Subcutaneous abdominal adipose tissue (tissue), 5 donors: ENCODE measurements at regions not wholly inside any gene's neighbourhood (a gene's known extent, or its start where the extent isn't known, plus 50 kb on each side); places are given as distances from the start of the nearest gene placed in this dataset.

Experiments
- H3K27ac ChIP-seq: one replicate; pipeline ENCODE4 v1.7.0; 2013; ENCODE audit warnings: low read depth, mild to moderate bottlenecking, inconsistent platforms, low read length, moderate library complexity
- H3K27me3 ChIP-seq, 5 donors: one replicate each; pipeline ENCODE4 v1.7.0; 2013; ENCODE audit warnings: low read length in 5 of 5, inconsistent platforms in 1 of 5; ENCODE audit not compliant: control insufficient read depth in 5 of 5, insufficient read depth in 4 of 5
- H3K36me3 ChIP-seq, 5 donors: one replicate each; pipeline ENCODE4 v1.7.0; 2013; ENCODE audit warnings: low read length in 5 of 5; ENCODE audit not compliant: control insufficient read depth in 5 of 5, insufficient read depth in 5 of 5
- H3K4me1 ChIP-seq, 5 donors: one replicate each; pipeline ENCODE4 v1.7.0; 2013; ENCODE audit warnings: low read length in 5 of 5, mild to moderate bottlenecking in 3 of 5, moderate library complexity in 1 of 5; ENCODE audit not compliant: control insufficient read depth in 5 of 5, insufficient read depth in 5 of 5
- H3K4me3 ChIP-seq, 5 donors: one replicate each; pipeline ENCODE4 v1.7.0; 2013; ENCODE audit warnings: low read length in 5 of 5, low read depth in 1 of 5
- H3K9ac ChIP-seq, 5 donors: one replicate each; pipeline ENCODE4 v1.7.0; 2013; ENCODE audit warnings: low read length in 5 of 5, mild to moderate bottlenecking in 4 of 5, moderate library complexity in 3 of 5
- H3K9me3 ChIP-seq, 5 donors: one replicate each; pipeline ENCODE4 v1.7.0; 2013; ENCODE audit warnings: low read length in 5 of 5; ENCODE audit not compliant: control insufficient read depth in 5 of 5
- donor health status: healthy.
- donor health status: healthy.
- donor health status: healthy.
- donor health status: healthy.
- donor health status: healthy.

DNA sequence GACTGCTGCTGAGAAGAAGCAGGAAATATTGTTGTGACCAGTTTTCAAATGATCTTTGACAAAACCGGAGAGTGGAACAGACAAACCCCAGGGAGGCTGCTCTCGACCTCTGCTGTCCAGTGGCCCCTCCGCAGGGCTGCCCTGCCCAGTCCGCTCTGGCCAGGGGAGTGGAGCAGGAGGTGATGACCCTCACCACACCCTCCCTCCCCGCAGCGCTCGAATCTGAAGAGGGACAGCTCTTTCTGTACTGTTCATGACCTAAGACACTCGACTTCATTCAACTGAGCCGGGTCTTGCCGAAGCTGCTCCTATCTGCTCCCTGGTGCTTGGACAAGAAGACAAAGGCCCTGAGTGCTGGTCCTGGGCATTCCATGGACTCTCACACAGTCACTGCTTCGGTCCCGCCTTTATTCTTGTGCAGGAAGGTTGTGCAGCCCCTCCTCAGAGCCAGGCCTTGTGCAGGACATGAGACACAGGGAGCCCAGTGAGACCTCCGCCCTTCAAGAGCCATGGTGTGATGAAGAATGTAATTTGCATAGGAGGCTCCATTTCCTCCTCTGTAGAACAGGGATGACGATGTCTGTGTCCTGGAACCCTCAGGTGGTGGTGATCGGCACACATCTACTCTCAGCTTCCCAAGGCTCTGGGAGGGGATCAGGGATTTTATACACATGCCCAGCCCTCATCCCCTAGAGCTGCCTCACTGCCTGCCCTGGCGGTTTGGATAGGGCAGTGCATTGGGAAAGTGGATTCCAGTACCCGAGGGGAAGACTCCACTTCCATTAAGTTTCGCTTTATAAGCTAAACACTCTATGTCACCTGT lies 97.1 kb upstream of the PRR20G start:
- Histone ChIP-seq H3K4me3 (no peak overlapping the region), H3K27ac (no peak overlapping the region)

DNA sequence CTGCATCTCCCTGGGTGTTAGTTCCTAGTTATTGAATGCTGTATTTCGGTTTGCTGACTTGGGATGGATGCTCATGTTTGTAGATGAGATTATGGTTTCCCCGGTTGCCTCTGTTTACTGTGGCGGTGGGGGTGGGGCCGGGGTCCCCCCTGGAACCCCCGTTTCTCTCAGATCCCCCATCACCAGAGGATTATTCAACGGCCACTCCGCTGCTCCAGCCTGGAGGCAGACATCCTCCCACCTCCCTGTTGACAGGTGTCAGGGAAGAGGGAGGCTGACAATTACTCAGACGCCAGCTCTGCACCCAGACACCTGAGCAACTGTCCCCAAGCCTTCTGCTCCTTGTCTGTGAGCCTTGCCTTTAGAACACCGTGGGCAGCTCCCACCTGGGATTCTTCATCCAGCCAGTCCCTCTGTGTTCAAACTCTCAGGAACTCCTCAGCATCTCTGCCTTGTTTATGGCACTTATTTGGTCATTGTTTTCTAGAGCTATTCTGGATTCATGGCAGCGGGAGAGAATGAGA lies 95.9 kb upstream of the PRR20G start:
- Histone ChIP-seq H3K4me1 (no peaks in the 10 kb centered on the region), H3K9me3 (peaks cover 3 to 15% (median 9%) of the 10 kb centered on the region in 5 donors), H3K9ac (no peak overlapping the region), H3K27ac (no peak overlapping the region), H3K27me3 (peaks cover 0 to 13% (median 9%) of the 10 kb centered on the region in 5 donors), H3K4me3 (no peak overlapping the region), H3K36me3 (no peaks in the 10 kb centered on the region)

More for the DNA sequence above, 97.1 kb upstream of the PRR20G start:
- H3K27me3 ChIP-seq = peaks cover 0 to 18% (median 13%) of the 10 kb centered on the region in 5 donors
- peaks cover 3 to 15% (median 9%) of the 10 kb centered on the region in 5 donors for H3K9me3 ChIP-seq
- H3K9ac ChIP-seq = no peak overlapping the region
- no peaks in the 10 kb centered on the region for H3K4me1 ChIP-seq
- no peaks in the 10 kb centered on the region for H3K36me3 ChIP-seq

- Histone ChIP-seq H3K4me1 (no peaks in the 10 kb centered on the region), H3K27me3 (peaks cover 0 to 5% (median 0%) of the 10 kb centered on the region in 5 donors), H3K36me3 (no peaks in the 10 kb centered on the region), H3K27ac (no peak overlapping the region), H3K9me3 (peaks cover 3 to 21% (median 19%) of the 10 kb centered on the region in 5 donors), H3K9ac (no peak overlapping the region), H3K4me3 (no peak overlapping the region)
These were observed 90.2 kb upstream of the PRR20G start for GRCh38 chr3:127377801-127378655.

GRCh38 chr3:127375151-127375930 lies 87.5 kb upstream of the PRR20G start:
- Histone ChIP-seq H3K27ac (no peak overlapping the region), H3K9me3 (peaks cover 0 to 11% (median 8%) of the 10 kb centered on the region in 5 donors), H3K4me3 (no peak overlapping the region), H3K36me3 (no peaks in the 10 kb centered on the region), H3K4me1 (no peaks in the 10 kb centered on the region), H3K9ac (no peak overlapping the region), H3K27me3 (peaks cover 4 to 16% (median 9%) of the 10 kb centered on the region in 5 donors)

GRCh38 chr3:127374086-127375010 lies 86.5 kb upstream of the PRR20G start:
- Histone ChIP-seq H3K36me3 (no peaks in the 10 kb centered on the region), H3K27ac (no peak overlapping the region), H3K27me3 (peaks cover 9 to 16% (median 12%) of the 10 kb centered on the region in 5 donors), H3K4me1 (no peaks in the 10 kb centered on the region), H3K9ac (no peak overlapping the region), H3K9me3 (peaks cover 0 to 11% (median 8%) of the 10 kb centered on the region in 5 donors), H3K4me3 (no peak overlapping the region)

DNA sequence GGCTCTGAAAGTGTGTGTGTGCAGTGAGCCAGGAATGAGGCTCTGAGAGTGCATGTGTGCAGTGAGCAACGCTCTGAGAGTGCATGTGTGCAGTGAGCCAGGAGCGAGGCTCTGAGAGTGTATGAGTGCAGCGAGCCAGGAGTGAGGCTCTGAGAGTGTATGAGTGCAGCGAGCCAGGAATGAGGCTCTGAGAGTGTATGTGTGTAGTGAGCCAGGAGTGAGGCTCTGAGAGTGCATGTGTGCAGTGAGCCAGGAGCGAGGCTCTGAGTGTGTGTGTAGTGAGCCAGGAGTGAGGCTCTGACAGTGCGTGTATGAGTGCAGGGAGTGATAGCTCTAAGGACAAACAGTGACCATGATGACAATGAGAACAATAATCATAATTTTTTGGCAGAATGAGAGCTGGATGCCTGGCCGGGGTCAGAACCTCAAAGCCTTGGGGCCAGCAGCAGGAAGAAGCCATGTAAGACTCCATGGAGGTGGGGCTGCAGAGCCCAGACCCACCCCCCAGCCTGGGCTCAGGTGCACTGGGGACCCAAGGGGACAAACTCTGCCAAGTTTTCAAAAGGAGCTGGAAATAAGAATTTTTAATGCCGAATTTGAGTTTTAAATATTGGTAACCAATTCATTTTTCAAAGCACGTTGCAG lies 85.7 kb upstream of the PRR20G start:
- H3K4me3 ChIP-seq = no peak overlapping the region
- no peaks in the 10 kb centered on the region for H3K36me3 ChIP-seq
- peaks cover 0 to 11% (median 8%) of the 10 kb centered on the region in 5 donors for H3K9me3 ChIP-seq
- peaks cover 9 to 20% (median 13%) of the 10 kb centered on the region in 5 donors for H3K27me3 ChIP-seq
- no peak overlapping the region for H3K27ac ChIP-seq
- H3K4me1 ChIP-seq = no peaks in the 10 kb centered on the region
- no peak overlapping the region for H3K9ac ChIP-seq

DNA sequence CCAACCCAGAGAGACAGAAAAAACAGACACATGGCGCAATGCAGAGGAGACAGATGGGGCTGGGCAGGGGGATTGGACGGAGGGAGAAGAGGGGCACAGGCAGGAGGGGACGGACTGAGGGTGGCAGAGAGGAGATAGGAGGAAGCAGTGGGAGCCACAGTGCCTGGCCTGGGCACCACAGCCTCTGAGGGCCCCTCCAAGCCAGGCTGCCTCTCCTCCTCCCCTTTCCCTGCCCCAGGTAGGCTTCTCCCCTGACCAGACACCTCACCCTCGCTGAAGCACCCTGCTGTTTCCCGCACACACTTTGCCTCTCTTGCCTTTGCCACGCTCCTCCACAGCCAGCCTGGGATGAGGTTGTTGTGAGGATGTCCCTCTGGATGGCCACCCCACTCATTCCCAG lies 84.0 kb upstream of the PRR20G start:
- Histone ChIP-seq H3K4me1 (no peaks in the 10 kb centered on the region), H3K9ac (no peak overlapping the region), H3K27me3 (peaks cover 9 to 24% (median 13%) of the 10 kb centered on the region in 5 donors), H3K4me3 (no peak overlapping the region), H3K27ac (no peak overlapping the region), H3K36me3 (no peaks in the 10 kb centered on the region), H3K9me3 (peaks cover 0 to 11% (median 8%) of the 10 kb centered on the region in 5 donors)

DNA sequence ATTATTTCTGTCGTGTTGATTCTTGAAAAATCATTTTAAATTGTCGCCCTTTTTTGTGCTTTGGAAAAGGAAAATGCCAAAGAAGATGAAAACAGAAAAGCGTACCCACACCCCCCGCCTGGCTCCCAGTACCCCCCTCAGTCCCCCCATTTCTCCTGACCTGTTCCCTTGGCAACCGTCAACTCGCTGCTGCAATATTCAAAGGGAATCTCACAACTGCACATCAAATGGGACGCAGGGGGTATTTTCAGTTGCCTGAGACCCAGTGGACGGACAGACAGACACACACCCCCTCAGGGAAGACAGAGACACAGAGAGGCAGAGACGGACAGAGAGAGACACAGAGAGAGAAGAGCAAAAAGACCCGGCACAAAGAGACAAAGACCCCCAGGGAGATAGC lies 83.5 kb upstream of the PRR20G start:
- peaks cover 9 to 24% (median 13%) of the 10 kb centered on the region in 5 donors for H3K27me3 ChIP-seq

More for the DNA sequence above, 83.5 kb upstream of the PRR20G start:
- Histone ChIP-seq H3K27ac (no peak overlapping the region), H3K9me3 (peaks cover 0 to 6% (median 3%) of the 10 kb centered on the region in 5 donors), H3K36me3 (no peaks in the 10 kb centered on the region), H3K4me3 (no peak overlapping the region), H3K9ac (no peak overlapping the region), H3K4me1 (no peaks in the 10 kb centered on the region)
